H9 (cell line): ENCODE measurements at regions not wholly inside any gene's neighbourhood (a gene's known extent, or its start where the extent isn't known, plus 50 kb on each side); places are given as distances from the start of the nearest gene placed in this dataset.

ENCODE experiments used
- DNase-seq: peaks from one replicate; pipeline ENCODE4 v3.0.0-alpha.2; 2017
- H2AFZ ChIP-seq: one replicate; pipeline ENCODE4 v1.6.1; 2013; ENCODE audit warnings: mild to moderate bottlenecking, low read length, control low read depth, moderate library complexity
- H2AK5ac ChIP-seq: 2 replicates; pipeline ENCODE4 v1.6.1; 2013; ENCODE audit warnings: low read length, control low read depth, mixed read lengths; ENCODE audit not compliant: insufficient read length
- H2BK120ac ChIP-seq: one replicate; pipeline ENCODE4 v1.6.1; 2013; ENCODE audit warnings: low read depth, mild to moderate bottlenecking, low read length, control low read depth, inconsistent platforms; ENCODE audit not compliant: poor library complexity, severe bottlenecking
- H2BK12ac ChIP-seq: 2 replicates; pipeline ENCODE4 v1.6.1; 2013; ENCODE audit warnings: low read length, control low read depth, mixed read lengths, low read depth; ENCODE audit not compliant: insufficient read length
- H2BK15ac ChIP-seq: 2 replicates; pipeline ENCODE4 v1.6.1; 2013; ENCODE audit warnings: low read depth, low read length, control low read depth
- H2BK20ac ChIP-seq: one replicate; pipeline ENCODE4 v1.6.1; 2013; ENCODE audit warnings: low read depth, mild to moderate bottlenecking, low read length, control low read depth, inconsistent platforms; ENCODE audit not compliant: poor library complexity, severe bottlenecking
- H2BK5ac ChIP-seq: 2 replicates; pipeline ENCODE4 v1.6.1; 2013; ENCODE audit warnings: low read length, control low read depth, mixed read lengths; ENCODE audit not compliant: insufficient read length
- H3K14ac ChIP-seq: 2 replicates; pipeline ENCODE4 v1.6.1; 2013; ENCODE audit warnings: low read length, control low read depth; ENCODE audit not compliant: insufficient read depth
- H3K18ac ChIP-seq: 2 replicates; pipeline ENCODE4 v1.6.1; 2013; ENCODE audit warnings: low read depth, mild to moderate bottlenecking, mixed read lengths, low read length, control low read depth; ENCODE audit not compliant: insufficient read length
- H3K23ac ChIP-seq: 2 replicates; pipeline ENCODE4 v1.6.1; 2013; ENCODE audit warnings: low read length, control low read depth, mixed read lengths, low read depth; ENCODE audit not compliant: insufficient read length
- H3K23me2 ChIP-seq: 2 replicates; pipeline ENCODE4 v1.6.1; 2013; ENCODE audit warnings: low read depth, mild to moderate bottlenecking, mixed read lengths, low read length, control low read depth; ENCODE audit not compliant: insufficient read length, poor library complexity, severe bottlenecking
- H3K27ac ChIP-seq: 2 replicates; pipeline ENCODE4 v1.5.1; 2013; ENCODE audit warnings: low read length, control low read depth, mixed read lengths, low read depth; ENCODE audit not compliant: insufficient read length
- H3K27me3 ChIP-seq: 2 replicates; pipeline ENCODE4 v1.6.1; 2013; ENCODE audit warnings: low read length, control low read depth, inconsistent platforms; ENCODE audit not compliant: insufficient read depth
- H3K4ac ChIP-seq: 2 replicates; pipeline ENCODE4 v1.6.1; 2013; ENCODE audit warnings: low read depth, mild to moderate bottlenecking, control low read depth, inconsistent platforms, low read length, moderate library complexity
- H3K4me1 ChIP-seq: 2 replicates; pipeline ENCODE4 v1.6.1; 2013; ENCODE audit warnings: low read length, control low read depth, inconsistent platforms; ENCODE audit not compliant: insufficient read depth
- H3K4me2 ChIP-seq: 2 replicates; pipeline ENCODE4 v1.6.1; 2013; ENCODE audit warnings: low read length, control low read depth, mixed read lengths; ENCODE audit not compliant: insufficient read length, insufficient read depth
- H3K56ac ChIP-seq: 2 replicates; pipeline ENCODE4 v1.6.1; 2013; ENCODE audit warnings: low read depth, mild to moderate bottlenecking, mixed read lengths, low read length, control low read depth; ENCODE audit not compliant: insufficient read length
- H3K79me1 ChIP-seq: 2 replicates; pipeline ENCODE4 v1.6.1; 2013; ENCODE audit warnings: low read depth, mild to moderate bottlenecking, moderate library complexity, low read length, control low read depth, inconsistent platforms; ENCODE audit not compliant: insufficient read depth, poor library complexity, severe bottlenecking
- H3K79me2 ChIP-seq: 2 replicates; pipeline ENCODE4 v1.6.1; 2013; ENCODE audit warnings: low read length, control low read depth, inconsistent platforms; ENCODE audit not compliant: insufficient read depth
- H3K9ac ChIP-seq: 2 replicates; pipeline ENCODE4 v1.6.1; 2013; ENCODE audit warnings: low read length, control low read depth, mixed read lengths; ENCODE audit not compliant: insufficient read length; ENCODE audit errors: extremely low read depth
- H3K9me3 ChIP-seq: one replicate; pipeline ENCODE4 v1.6.1; 2013; ENCODE audit warnings: low read depth, low read length, inconsistent platforms; ENCODE audit not compliant: control insufficient read depth
- H3T11ph ChIP-seq: one replicate; pipeline ENCODE4 v1.6.1; 2013; ENCODE audit warnings: mild to moderate bottlenecking, low read length, control low read depth, inconsistent platforms
- H4K20me1 ChIP-seq: one replicate; pipeline ENCODE4 v1.6.1; 2013; ENCODE audit not compliant: control insufficient read depth, insufficient read length, insufficient read depth
- H4K5ac ChIP-seq: 2 replicates; pipeline ENCODE4 v1.6.1; 2013; ENCODE audit warnings: low read depth, mild to moderate bottlenecking, mixed read lengths, low read length, control low read depth; ENCODE audit not compliant: insufficient read length
- H4K8ac ChIP-seq: replicated peaks from 2 replicates; pipeline ENCODE4 v1.6.1; 2013; ENCODE audit warnings: low read length, control low read depth, mixed read lengths, low read depth; ENCODE audit not compliant: insufficient read length
- H4K91ac ChIP-seq: 2 replicates; pipeline ENCODE4 v1.6.1; 2013; ENCODE audit warnings: low read depth, mild to moderate bottlenecking, moderate library complexity, mixed read lengths, low read length, control low read depth; ENCODE audit not compliant: insufficient read length
- H3K27ac Mint-ChIP-seq, 3 experiments: 2 replicates in 2 of 3; 3 replicates in 1 of 3; pipeline ENCODE4 v1.8.0; 2020 to 2021; ENCODE audit warnings: mixed read lengths in 3 of 3, mild to moderate bottlenecking in 1 of 3, moderate library complexity in 1 of 3
- H3K27me3 Mint-ChIP-seq: 2 replicates; pipeline ENCODE4 v1.8.0; 2021; ENCODE audit warnings: low read depth, mild to moderate bottlenecking, moderate library complexity, mixed read lengths
- H3K36me3 Mint-ChIP-seq, 3 experiments: 2 replicates in 2 of 3; 3 replicates in 1 of 3; pipeline ENCODE4 v1.8.0; 2020 to 2021; ENCODE audit warnings: low read depth in 3 of 3, mixed read lengths in 3 of 3; ENCODE audit not compliant: insufficient read depth in 1 of 3
- H3K4me1 Mint-ChIP-seq, 2 experiments: 2 replicates each; pipeline ENCODE4 v1.8.0; 2020; ENCODE audit warnings: mixed read lengths in 2 of 2
- H3K4me3 Mint-ChIP-seq, 2 experiments: 2 replicates in 1 of 2; 3 replicates in 1 of 2; pipeline ENCODE4 v1.8.0; 2020 to 2021; ENCODE audit warnings: mild to moderate bottlenecking in 2 of 2, mixed read lengths in 2 of 2, moderate library complexity in 1 of 2
- H3K9me3 Mint-ChIP-seq, 2 experiments: 2 replicates in 1 of 2; 3 replicates in 1 of 2; pipeline ENCODE4 v1.8.0; 2020; ENCODE audit warnings: mild to moderate bottlenecking in 2 of 2, mixed read lengths in 2 of 2, moderate library complexity in 1 of 2
- CTCF ChIP-seq: fragments of 200-600 bp; sonication (generic); conservative IDR thresholded peaks from 3 replicates; pipeline ENCODE4 v1.8.0; 2021; ENCODE audit warnings: antibody characterized with exemption, mild to moderate bottlenecking
- WGBS: extraction: QIAGEN DNeasy Blood & Tissue Kit; methylation state at CpG from one replicate; pipeline ENCODE4 v1.1.7; 2013; ENCODE audit warnings: missing lambda C conversion rate, low lambda C conversion rate, mixed read lengths; ENCODE audit not compliant: insufficient read length; ENCODE audit errors: extremely low coverage; 5-methylcytosine and 5-hydroxymethylcytosine counted together

GRCh38 chr6:134491477-134491876 is 173.6 kb upstream of the SGK1 start:
- no peak overlapping the region for H2BK5ac ChIP-seq
- no peak overlapping the region for H3K23ac ChIP-seq
- H3T11ph ChIP-seq = no peak overlapping the region
- TF ChIP-seq CTCF = no peak
- H3K9me3 ChIP-seq = no peaks in the 10 kb centered on the region
- H2BK15ac ChIP-seq = no peak overlapping the region
- Mint-ChIP-seq H3K27me3 (no peaks in the 10 kb centered on the region), H3K4me3 (no peak overlapping the region), H3K9me3 (no peaks in the 10 kb centered on the region), H3K36me3 (0 out of 7 replicates have a peak, but pooled peaks cover 0 to 7% (median 0%) of the 10 kb centered on the region in 3 experiments), H3K27ac (no peak overlapping the region), H3K4me1 (peaks cover 7 to 19% of the 10 kb centered on the region in 2 experiments)
- no peak overlapping the region for H2AFZ ChIP-seq
- no peaks in the 10 kb centered on the region for H4K20me1 ChIP-seq
- H3K56ac ChIP-seq = no peak overlapping the region
- WGBS = no CpG with 5 or more reads among the region's 2 CpGs
- H3K79me2 ChIP-seq = no peaks in the 10 kb centered on the region
- no peak overlapping the region for H4K8ac ChIP-seq
- no peak overlapping the region for H2BK12ac ChIP-seq
- H2BK20ac ChIP-seq = no peak overlapping the region
- no peak overlapping the region for H3K9ac ChIP-seq
- H3K18ac ChIP-seq = no peak overlapping the region
- H2BK120ac ChIP-seq = no peak overlapping the region
- no peak overlapping the region for H3K27ac ChIP-seq
- no peak overlapping the region for H2AK5ac ChIP-seq
- H4K5ac ChIP-seq = no peak overlapping the region
- H3K27me3 ChIP-seq = no peaks in the 10 kb centered on the region
- no peaks in the 10 kb centered on the region for H3K23me2 ChIP-seq
- no peaks in the 10 kb centered on the region; the same call in 1 of the 2 replicates for H3K4me1 ChIP-seq
- no peak overlapping the region for H3K14ac ChIP-seq
- no peak for DNase-seq
- no peaks in the 10 kb centered on the region for H3K79me1 ChIP-seq
- H3K4me2 ChIP-seq = no peak overlapping the region
- H4K91ac ChIP-seq = no peak overlapping the region
- H3K4ac ChIP-seq = no peak overlapping the region
